ENCODE measurements at regions not wholly inside any gene's neighbourhood (a gene's known extent, or its start where the extent isn't known, plus 50 kb on each side); places are given as distances from the start of the nearest gene placed in this dataset.

- no peak for DNase-seq (ENCODE audit: low spot score)
- no peak for ATAC-seq
Measured at GRCh38 chr1:58993403-58993802, 209.6 kb upstream of the JUN start.

DNA sequence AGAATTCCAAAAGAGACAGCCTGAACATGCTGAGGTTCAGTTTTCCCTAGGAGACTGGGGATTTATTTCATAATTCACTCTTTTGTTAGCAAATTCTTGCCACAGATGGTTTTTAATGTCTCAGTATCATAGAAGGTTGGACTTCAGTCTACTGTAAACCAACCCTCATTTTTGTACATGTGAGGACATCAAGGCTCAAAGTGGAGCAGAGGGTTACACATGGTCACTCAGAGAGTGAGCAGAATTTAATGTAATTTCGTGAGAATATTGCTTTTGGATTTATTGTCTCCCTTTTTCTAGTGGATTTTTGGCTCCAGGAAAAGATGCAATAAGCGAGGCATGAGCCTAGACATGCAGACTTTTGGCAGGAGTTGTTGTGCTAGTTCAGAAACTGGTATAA, 210.8 kb upstream of the JUN start:
- no peak for ATAC-seq
- no peak for DNase-seq (ENCODE audit: low spot score)

DNA sequence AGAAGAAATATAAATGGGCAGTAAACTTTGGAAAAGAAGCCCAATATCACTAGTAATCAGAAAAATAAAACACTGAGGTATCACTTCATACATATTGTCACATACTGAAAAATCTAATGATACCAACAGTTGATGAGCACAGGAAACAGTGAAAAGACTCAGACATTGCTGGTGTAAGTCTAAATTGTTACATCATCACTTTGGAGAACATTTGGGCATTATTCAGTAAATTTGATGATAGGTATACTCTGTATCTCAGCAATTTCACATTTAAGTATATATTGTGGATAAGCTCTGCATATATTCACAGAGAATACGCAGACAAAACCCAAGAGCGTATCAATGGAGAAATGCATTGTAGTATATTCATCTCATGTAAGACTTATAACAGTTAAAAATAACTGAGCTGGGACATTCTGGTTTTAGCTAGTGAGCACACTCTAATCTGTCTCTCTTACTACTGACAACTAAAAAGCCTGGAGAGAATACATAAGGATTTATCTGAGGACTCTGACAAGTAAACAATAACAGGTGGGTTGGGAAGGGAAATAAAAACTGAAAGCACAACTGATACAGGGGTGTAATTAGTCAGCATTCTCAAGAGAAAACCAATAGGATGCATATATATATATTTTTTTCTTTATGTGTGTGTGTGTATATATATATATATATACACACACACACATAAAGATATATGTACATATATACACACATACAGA, 212.7 kb upstream of the JUN start:
- no peak for ATAC-seq

DNA sequence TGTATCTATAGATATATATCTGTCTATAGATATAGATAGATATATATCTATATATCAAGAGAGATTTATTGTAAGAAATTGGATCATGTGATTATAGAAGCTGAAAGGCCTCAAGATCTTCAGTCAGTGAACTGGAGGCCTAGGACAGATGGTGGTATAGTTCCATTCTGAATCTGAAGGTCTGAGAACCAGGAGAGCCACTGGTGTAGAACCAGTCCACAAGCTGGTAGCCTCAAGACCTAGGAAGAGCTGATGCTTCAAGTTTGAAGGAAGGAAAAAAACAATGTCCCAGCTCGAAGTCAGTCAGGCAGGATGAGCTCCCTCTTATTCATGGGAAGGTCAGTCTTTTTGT, 213.2 kb upstream of the JUN start:
- no peak for DNase-seq (ENCODE audit: low spot score)
- no peak for ATAC-seq

More for the DNA sequence above, 212.7 kb upstream of the JUN start:
- no peak for DNase-seq (ENCODE audit: low spot score)

DNA sequence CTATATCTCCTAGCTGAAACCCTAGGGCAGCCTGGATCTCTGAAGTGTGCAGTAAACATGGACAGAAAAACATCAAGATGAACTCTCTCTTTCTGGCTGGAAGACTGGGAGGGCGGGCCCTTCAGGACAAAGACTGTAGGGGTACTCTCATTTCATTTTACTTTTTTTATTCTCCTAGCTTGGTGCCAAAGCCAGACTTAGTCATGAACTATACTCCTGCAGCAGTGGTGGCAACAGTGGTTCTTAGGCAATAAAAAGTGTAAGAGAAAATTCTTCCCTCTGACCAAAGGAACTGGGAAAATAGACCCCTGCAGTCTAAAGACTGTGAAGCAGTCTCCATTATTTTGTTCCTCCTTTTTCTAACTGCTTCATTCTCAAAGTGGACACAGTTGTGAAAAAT, 213.8 kb upstream of the JUN start:
- no peak for DNase-seq (ENCODE audit: low spot score)
- ATAC-seq, result no peak

GRCh38 chr1:58999676-59000075, 215.8 kb upstream of the JUN start:
- no peak for ATAC-seq
- no peak for DNase-seq (ENCODE audit: low spot score)

DNA sequence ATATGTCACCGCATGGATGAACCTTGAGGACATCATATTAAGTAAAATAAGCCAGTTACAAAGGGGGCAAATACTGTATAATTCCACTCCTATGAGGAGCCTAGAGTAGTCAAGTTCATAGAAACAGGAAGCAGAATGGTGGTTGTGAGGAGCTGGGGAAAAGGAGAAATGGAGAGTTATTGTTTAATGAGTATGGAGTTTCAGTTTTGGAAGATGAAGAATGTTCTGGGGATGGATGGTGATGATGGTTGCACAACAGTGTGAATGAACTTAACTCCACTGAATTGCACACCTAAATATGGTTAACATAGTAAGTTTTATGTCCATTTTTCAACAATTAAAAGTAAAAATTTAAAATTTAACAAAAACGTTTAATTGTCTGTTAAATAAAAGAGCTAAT, 220.9 kb upstream of the JUN start:
- DNase-seq (ENCODE audit: low spot score) (no peak), ATAC-seq (no peak)

GRCh38 chr1:59005491-59006288, 221.8 kb upstream of the JUN start:
- no peak for DNase-seq (ENCODE audit: low spot score)
- no peak for ATAC-seq

DNA sequence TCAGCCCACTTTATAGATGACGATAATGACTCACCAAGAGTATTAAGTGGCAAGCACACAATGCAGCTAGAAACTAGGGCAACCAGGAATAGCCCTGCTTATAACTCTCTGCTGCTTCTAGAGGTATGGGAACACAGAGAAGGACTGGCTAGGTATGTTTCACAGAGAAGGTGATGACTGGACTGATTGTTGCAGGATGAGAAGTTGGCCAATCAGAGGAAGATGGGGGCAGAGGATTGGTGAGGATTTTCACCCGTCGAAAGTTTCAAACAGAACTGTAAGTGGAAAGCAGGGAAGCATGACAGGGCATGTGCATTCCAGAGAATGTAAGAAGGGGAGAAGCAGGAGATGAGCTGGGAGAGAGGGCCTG, 222.4 kb upstream of the JUN start:
- DNase-seq (ENCODE audit: low spot score), result no peak
- no peak for ATAC-seq

DNA sequence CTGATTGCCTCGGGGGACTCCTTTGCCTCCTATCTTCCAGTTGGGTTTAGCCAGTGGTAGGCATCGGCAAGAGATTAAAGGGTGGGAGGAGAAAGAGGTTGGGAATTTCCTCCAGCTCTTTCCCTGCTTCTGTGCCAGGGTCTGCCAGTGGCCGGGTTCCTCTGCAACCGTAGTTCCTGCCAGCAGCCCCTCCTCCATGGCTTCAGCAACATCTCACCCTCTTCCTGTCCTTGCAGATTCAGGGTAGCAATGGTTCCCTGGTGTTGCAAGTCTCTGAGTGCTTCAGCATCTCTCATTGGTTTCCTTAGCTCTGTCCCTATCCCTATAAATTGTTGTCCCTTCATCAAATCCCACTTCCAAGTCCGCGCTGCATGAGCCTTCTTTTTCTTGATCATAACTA, 223.1 kb upstream of the JUN start:
- no peak for DNase-seq (ENCODE audit: low spot score)
- ATAC-seq, result no peak

DNA sequence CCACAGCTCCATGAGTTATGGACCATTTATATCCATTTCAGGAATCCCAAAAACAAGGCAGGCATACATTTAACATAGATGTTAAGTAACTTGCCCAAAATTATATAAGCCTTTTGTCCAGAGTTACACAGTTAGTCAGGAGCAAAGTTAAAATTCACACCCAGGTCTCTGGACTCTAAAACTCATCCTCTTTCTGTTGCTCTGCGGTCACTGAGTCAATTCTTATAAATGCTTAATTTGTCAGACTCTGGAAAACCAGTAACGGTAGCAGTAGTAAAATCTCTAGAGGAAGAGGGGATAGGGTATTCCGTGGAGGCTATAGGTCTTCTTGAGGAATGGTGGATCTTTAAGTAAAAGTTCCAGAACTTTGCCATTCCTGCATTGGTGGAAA, 223.6 kb upstream of the JUN start:
- DNase-seq (ENCODE audit: low spot score) (no peak), ATAC-seq (no peak)

DNA sequence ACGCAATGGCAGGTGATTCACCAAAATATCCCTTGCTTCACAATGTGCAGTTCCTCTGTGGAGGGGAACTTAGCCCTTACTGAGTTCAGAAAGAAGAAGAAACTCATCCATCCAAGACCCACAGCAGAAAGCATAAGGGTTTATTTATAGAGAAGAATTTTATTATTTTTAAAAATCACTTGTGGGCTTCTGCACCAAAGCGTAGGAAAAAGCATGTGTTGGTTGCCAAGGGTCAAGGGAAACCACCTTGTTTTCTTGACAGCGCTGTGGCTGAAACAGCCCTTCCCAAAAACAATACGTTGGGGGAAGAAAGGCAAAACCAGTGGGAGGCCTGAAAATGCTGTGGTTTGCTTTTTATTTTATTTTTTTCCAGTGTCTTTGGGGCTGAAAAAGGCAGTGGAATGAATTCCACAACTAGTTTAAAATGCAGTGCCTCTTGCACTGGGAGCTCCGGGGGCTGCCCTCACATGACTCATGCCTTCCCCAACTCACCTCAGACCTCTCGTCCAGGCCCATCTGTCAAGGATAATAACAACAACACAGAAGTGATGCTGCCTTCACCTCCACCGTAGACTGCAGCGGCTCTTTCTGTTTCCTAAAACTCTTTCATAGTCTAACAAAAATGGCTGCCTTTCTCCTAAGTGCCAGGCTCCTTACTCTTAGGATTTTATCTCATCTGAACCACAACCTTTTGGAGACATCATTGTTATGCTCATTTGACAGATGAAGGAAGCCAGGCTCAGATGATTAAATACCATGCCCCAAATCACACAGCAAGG, 224.2 kb upstream of the JUN start:
- DNase-seq (ENCODE audit: low spot score), result no peak
- ATAC-seq, result no peak

DNA sequence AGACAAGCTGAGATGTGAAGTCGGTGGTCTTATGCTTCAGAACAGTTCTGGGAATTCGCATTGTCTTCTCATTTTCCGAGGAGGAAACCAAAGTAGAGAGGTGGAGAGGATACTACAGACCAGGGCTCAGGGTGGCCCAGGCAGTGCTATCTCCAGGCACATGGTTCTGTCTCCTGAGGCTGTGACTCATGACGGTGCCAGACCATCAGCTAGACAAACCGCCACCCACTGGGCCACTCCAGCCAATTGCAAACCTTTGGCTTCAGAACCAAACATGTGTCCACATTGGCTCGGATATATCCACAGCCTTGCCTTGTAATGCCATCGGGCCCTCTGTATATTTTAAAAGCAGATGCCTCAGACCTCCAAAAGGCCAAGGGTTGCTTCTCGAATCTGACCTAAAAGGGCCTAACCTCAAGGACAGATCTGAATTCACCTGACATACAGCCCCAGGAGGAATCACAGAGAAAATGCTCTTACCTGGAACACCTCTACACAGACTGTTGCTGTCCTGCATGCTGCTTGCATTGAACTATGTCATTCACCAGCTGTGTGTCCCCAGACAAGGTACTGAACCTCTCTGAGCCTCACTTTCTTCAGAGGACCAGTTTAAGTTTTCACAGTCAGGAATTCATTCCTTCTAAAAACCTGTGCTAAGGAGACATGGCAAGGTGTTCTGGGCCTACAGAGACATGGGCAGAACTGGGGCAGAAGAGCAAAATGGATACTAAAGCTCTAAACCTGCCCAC, 224.9 kb upstream of the JUN start:
- no peak for ATAC-seq
- DNase-seq (ENCODE audit: low spot score), result no peak

DNA sequence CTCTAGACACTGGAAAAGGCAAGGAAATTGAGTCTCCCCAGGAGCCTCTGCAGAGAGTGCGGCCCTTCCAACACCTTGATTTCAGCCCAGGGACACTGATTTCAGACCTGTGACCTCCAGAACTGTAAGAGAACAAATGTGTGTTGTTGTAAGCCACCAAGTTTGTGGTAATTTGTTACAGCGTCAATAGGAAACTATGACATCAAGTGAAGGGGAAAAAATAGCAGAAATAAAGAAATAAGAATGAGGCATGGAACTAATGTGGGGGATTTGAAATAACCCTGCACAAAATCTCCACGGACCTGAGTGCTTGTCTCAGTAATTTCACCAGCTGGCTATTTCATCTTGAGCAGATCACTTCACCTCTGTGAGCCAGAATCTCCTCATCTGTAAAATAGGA, 227.8 kb upstream of the JUN start:
- DNase-seq (ENCODE audit: low spot score) (no peak), ATAC-seq (no peak)

GRCh38 chr1:59012378-59012777, 228.5 kb upstream of the JUN start:
- no peak for ATAC-seq

GRCh38 chr1:59013276-59013927, 229.6 kb upstream of the JUN start:
- no peak for DNase-seq (ENCODE audit: low spot score)

More at GRCh38 chr1:59012378-59012777, 228.5 kb upstream of the JUN start:
- DNase-seq (ENCODE audit: low spot score), result no peak

GRCh38 chr1:59013928-59014279, 230.1 kb upstream of the JUN start:
- ATAC-seq, result no peak
- DNase-seq (ENCODE audit: low spot score), result no peak

More at GRCh38 chr1:59013276-59013927, 229.6 kb upstream of the JUN start:
- ATAC-seq, result peak; percentile 46

GRCh38 chr1:59014827-59015226, 231.0 kb upstream of the JUN start:
- no peak for ATAC-seq
- no peak for DNase-seq (ENCODE audit: low spot score)

DNA sequence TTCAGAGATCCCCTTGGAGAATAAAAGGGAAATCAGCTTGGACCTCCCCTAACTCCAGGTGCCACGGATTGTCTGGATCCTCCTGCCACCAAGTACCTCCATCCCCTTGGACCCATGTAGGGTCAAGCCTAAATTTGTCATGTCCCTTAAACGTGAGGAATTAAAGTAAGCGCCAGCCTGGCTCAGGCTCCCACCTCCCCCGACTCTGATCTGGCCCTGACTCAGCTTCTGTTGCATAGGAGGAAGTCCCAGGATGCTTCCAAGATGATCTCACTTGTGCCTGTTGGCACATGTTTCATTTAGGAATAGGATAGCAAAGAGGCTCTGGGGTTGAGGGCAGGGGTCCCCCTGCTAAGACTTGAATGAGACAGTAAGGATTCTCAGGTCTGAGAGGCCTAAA, 231.9 kb upstream of the JUN start:
- no peak for DNase-seq (ENCODE audit: low spot score)
- no peak for ATAC-seq

DNA sequence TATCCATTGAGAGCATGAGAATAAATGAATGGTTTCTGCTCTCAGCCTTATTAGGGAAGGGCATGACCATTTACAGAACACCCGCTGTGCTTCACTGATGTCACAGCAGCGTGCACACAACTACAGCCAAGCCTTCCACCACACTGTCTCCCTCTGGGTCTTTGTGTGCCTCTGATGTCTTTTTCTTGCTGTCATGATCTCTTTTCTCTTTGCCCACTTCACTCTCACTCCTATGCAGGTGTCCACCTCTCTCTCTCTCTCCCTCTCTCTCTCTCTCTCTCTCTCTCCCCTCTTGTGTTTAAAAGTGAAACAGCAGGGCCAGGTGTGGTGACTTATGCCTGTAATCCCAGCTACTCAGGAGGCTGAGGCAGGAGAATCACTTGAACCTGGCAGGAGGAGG, 232.5 kb upstream of the JUN start:
- no peak for DNase-seq (ENCODE audit: low spot score)
- ATAC-seq, result no peak

All from left lobe of liver (tissue), 2 donors.